Body of pancreas (tissue), 4 donors: ENCODE measurements at regions not wholly inside any gene's neighbourhood (a gene's known extent, or its start where the extent isn't known, plus 50 kb on each side); places are given as distances from the start of the nearest gene placed in this dataset.
A peak's percentile ranks its signal among the peaks of the same experiment; 100 is the strongest.

Experiments used
- CTCF ChIP-seq, 7 experiments: fragments of 450-650 bp in 4 of 7; fragments of 200-600 bp in 3 of 7; sonication (generic) in 3 of 7; IDR thresholded peaks; one replicate each; pipeline ENCODE4 v1.5.1; 2016 to 2019; ENCODE audit warnings: antibody characterized with exemption in 7 of 7
- POLR2A ChIP-seq, 3 donors: fragments of 450-650 bp; IDR thresholded peaks; one replicate each; pipeline ENCODE4 v1.6.1; 2016; ENCODE audit warnings: antibody characterized with exemption in 3 of 3, mild to moderate bottlenecking in 2 of 3

GRCh38 chr17:34443619-34444469 lies 80.8 kb upstream of the CCL1 start:
- TF ChIP-seq CTCF (IDR thresholded peaks at IDR 0.05) (peak in 2 of 7 experiments; percentile 26 to 28), POLR2A (IDR thresholded peaks at IDR 0.05) (no peak)
